NB4 (cell line): ENCODE measurements at regions not wholly inside any gene's neighbourhood (a gene's known extent, or its start where the extent isn't known, plus 50 kb on each side); places are given as distances from the start of the nearest gene placed in this dataset.

ENCODE experiments used
- CTCF ChIP-seq: IDR thresholded peaks from one replicate; pipeline ENCODE4 v1.5.1; 2012; ENCODE audit warnings: low read depth, low read length
- MAX ChIP-seq: IDR thresholded peaks from 2 replicates; pipeline ENCODE4 v1.6.1; 2011; ENCODE audit warnings: low read depth, low read length
- POLR2A ChIP-seq: IDR thresholded peaks from 2 replicates; pipeline ENCODE4 v1.6.1; 2011; ENCODE audit warnings: mild to moderate bottlenecking; ENCODE audit not compliant: insufficient read length; ENCODE audit errors: extremely low read depth

GRCh38 chr10:107546986-107547385 is 382.5 kb upstream of the SORCS1 start:
- TF ChIP-seq CTCF (no peak), POLR2A (no peak), MAX (no peak)
